ENCODE measurements at regions not wholly inside any gene's neighbourhood (a gene's known extent, or its start where the extent isn't known, plus 50 kb on each side); places are given as distances from the start of the nearest gene placed in this dataset.
"Not testable (repeated sequence)": the region's sequence is repeated elsewhere in the genome, so short reads cannot be mapped to it uniquely, and the experiment has no call there.

DNA sequence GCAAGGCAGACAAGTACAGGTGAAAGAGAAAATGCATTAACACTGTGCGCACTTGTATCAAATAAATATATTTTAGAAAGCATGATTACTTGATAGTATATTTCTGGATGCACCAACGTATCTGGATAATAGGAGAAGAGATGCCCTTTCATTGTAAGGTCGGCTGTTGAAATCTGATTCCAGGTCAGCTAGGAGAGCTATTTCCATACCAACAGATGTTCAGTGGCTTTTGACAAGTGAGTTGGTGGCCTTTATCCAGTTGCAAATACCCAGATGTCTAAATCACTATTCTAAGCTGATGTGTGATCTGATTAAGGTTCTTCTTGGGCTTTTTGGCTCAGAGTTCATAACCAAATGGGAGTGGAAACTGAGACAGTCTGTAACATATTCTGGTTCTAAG, 128.2 kb upstream of the TBCA start:
- Histone ChIP-seq H3K36me3 (no peaks in the 10 kb centered on the region), H3K4me1 (no peaks in the 10 kb centered on the region), H3K4me3 (no peak overlapping the region), H3K27me3 (peaks cover 0 to 12% (median 0%) of the 10 kb centered on the region in 7 donors), H3K9me3 (no peaks in the 10 kb centered on the region), H3K27ac (no peak overlapping the region)
- no peak for ATAC-seq
- no peak for DNase-seq
- TF ChIP-seq, protein P1, sequence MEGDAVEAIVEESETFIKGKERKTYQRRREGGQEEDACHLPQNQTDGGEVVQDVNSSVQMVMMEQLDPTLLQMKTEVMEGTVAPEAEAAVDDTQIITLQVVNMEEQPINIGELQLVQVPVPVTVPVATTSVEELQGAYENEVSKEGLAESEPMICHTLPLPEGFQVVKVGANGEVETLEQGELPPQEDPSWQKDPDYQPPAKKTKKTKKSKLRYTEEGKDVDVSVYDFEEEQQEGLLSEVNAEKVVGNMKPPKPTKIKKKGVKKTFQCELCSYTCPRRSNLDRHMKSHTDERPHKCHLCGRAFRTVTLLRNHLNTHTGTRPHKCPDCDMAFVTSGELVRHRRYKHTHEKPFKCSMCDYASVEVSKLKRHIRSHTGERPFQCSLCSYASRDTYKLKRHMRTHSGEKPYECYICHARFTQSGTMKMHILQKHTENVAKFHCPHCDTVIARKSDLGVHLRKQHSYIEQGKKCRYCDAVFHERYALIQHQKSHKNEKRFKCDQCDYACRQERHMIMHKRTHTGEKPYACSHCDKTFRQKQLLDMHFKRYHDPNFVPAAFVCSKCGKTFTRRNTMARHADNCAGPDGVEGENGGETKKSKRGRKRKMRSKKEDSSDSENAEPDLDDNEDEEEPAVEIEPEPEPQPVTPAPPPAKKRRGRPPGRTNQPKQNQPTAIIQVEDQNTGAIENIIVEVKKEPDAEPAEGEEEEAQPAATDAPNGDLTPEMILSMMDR (IDR thresholded peaks at IDR 0.05): no peak
- intact Hi-C loops (cut with DNase I): no loop called here
- WGBS, 2 donors: 66 to 67% methylated on average over 3 of the region's 3 CpGs

DNA sequence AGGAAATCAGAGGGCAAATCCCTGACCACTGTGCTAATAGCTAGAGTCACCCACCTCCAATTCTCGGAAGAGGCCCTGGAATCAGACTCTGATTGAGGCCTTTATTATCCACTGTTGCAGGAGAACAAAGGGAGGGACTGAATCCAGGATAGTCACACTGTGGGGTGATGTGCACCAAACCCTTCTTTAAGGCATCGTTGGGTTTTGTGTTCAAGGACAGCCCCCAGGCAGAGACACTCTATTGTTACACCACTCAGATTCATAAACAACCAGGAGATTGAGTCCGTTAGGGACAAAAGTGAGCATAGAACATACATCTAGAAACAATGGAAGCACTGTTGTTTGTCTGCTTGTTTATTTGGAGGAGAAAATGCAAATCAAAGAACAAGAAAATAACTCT, 124.6 kb upstream of the TBCA start:
- Histone ChIP-seq H3K9me3 (no peaks in the 10 kb centered on the region), H3K27me3 (no peaks in the 10 kb centered on the region), H3K27ac (no peak overlapping the region), H3K4me3 (no peak overlapping the region), H3K36me3 (no peaks in the 10 kb centered on the region), H3K4me1 (no peaks in the 10 kb centered on the region)
- ATAC-seq (no peak), DNase-seq (no peak)
- intact Hi-C loops (cut with DNase I): no loop called here
- TF ChIP-seq, protein P1 (IDR thresholded peaks at IDR 0.05): no peak
- 81 to 83% methylated on average over 3 of the region's 3 CpGs for WGBS, 2 donors

DNA sequence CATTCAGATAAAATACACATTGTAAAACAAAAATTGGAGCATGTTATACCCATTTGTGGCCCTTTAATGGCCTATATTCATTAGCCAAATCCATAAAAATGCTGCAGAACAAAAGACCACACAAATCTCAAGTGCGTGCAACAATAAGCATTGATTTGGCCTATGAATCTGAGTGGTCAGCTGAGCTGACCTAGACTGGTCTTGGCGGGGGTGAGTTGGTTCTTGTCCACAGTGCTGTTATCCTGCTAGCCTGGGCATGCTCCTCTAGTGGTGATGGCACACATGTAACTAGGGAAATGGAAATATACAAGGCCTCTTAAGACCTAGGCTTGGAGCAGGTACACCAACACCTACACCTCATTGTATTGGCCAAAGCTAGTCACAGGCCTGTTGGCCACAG, 122.2 kb upstream of the TBCA start:
- no peak for ATAC-seq

DNA sequence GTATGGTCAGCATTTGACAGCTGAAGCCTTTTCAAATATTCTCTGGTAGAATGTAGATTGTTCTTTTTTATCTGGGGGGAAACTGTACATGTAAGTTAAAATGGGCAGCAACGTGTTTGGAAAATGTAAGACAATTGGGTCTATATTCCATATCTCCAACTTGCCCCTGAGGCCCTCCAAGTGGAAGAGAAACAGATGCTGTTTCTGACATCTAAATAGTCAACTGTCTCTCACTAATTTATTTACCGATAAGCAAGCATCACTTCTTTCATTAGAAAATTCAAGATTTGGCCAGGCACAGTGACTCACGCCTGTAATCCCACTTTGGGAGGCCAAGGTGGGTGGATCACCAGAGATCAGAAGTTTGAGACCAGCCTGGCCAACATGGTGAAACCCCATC, 120.2 kb upstream of the TBCA start:
- Histone ChIP-seq H3K27me3 (no peaks in the 10 kb centered on the region), H3K4me1 (peaks cover 0 to 15% (median 0%) of the 10 kb centered on the region in 9 donors), H3K4me3 (no peak overlapping the region), H3K36me3 (no peaks in the 10 kb centered on the region), H3K27ac (no peak overlapping the region), H3K9me3 (no peaks in the 10 kb centered on the region)
- intact Hi-C loops (cut with DNase I): no loop called here
- no peak for ATAC-seq
- TF ChIP-seq, protein P1 (IDR thresholded peaks at IDR 0.05): no peak
- WGBS, 2 donors: 65 to 74% methylated on average over 3 of the region's 3 CpGs
- no peak for DNase-seq

More for the DNA sequence above, 122.2 kb upstream of the TBCA start:
- Histone ChIP-seq H3K27ac (no peak overlapping the region), H3K27me3 (no peaks in the 10 kb centered on the region), H3K4me3 (no peak overlapping the region), H3K36me3 (no peaks in the 10 kb centered on the region), H3K4me1 (peaks cover 0 to 10% (median 0%) of the 10 kb centered on the region in 9 donors), H3K9me3 (no peaks in the 10 kb centered on the region)
- no peak for DNase-seq
- intact Hi-C loops (cut with DNase I): no loop called here
- WGBS, 2 donors: 89 to 92% methylated on average over 2 of the region's 2 CpGs
- TF ChIP-seq, protein P1 (IDR thresholded peaks at IDR 0.05): no peak

DNA sequence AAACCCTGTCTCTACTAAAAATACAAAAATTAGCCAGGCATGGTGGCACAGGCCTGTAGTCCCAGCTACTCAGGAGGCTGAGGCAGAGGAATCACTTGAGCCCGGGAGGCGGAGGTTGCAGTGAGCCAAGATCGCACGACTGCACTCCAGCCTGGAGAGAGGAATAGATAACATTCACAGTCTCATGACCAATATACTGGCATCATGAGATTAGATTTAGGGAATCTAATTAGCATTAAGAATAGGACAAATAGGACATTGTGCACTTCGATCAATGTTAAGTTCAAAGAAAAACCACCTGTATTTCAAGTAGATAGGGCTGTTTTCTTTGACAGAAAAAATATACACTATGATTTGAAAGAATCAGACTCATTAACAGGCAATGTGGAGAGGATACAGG, 118.0 kb upstream of the TBCA start:
- 40 to 56% methylated on average over 5 of the region's 5 CpGs for WGBS, 2 donors
- H3K9me3 ChIP-seq; intact Hi-C loops (cut with DNase I); H3K36me3 ChIP-seq; H3K4me3 ChIP-seq; H3K27me3 ChIP-seq; DNase-seq; ATAC-seq: not testable (repeated sequence)
- Histone ChIP-seq H3K27ac (peak overlapping the region in 1 of 10 donors; percentile 48), H3K4me1 (peaks cover 0 to 15% (median 0%) of the 10 kb centered on the region in 9 donors)
